Daoy (cell line): ENCODE measurements at regions not wholly inside any gene's neighbourhood (a gene's known extent, or its start where the extent isn't known, plus 50 kb on each side); places are given as distances from the start of the nearest gene placed in this dataset.

Experiments
- DNase-seq: peaks from one replicate; pipeline ENCODE4 v3.0.0-alpha.2; 2015; ENCODE audit warnings: low read depth

GRCh38 chr3:107468782-107469181 lies 54.0 kb upstream of the BBX start:
- no peak for DNase-seq

GRCh38 chr3:107470496-107470895 lies 52.3 kb upstream of the BBX start:
- DNase-seq: peak; percentile 62
